HFF-Myc (cell line): ENCODE measurements at regions not wholly inside any gene's neighbourhood (a gene's known extent, or its start where the extent isn't known, plus 50 kb on each side); places are given as distances from the start of the nearest gene placed in this dataset.
A peak's percentile ranks its signal among the peaks of the same experiment; 100 is the strongest.
"Not testable (repeated sequence)": the region's sequence is repeated elsewhere in the genome, so short reads cannot be mapped to it uniquely, and the experiment has no call there.

ENCODE experiments used
- DNase-seq: peaks from one replicate; pipeline ENCODE4 v3.0.0-alpha.2; 2011; ENCODE audit warnings: low read depth; ENCODE audit errors: extremely low read depth
- H3K4me3 ChIP-seq: replicated peaks from 2 replicates; pipeline ENCODE4 v1.5.1; 2011; ENCODE audit warnings: low read depth, mild to moderate bottlenecking, control low read depth, low read length
- TF ChIP-seq, protein P1 (sequence below): IDR thresholded peaks from 2 replicates; pipeline ENCODE4 v1.5.1; 2012; ENCODE audit warnings: mild to moderate bottlenecking, low read depth, low read length, control low read depth; ENCODE audit errors: missing control alignments

GRCh38 chr20:40952136-40952535 lies 76.5 kb upstream of the TOP1 start:
- H3K4me3 ChIP-seq, result no peak overlapping the region

GRCh38 chr20:40953416-40953815 lies 75.2 kb upstream of the TOP1 start:
- no peak for DNase-seq
- H3K4me3 ChIP-seq, result no peak overlapping the region
- TF ChIP-seq, protein P1, sequence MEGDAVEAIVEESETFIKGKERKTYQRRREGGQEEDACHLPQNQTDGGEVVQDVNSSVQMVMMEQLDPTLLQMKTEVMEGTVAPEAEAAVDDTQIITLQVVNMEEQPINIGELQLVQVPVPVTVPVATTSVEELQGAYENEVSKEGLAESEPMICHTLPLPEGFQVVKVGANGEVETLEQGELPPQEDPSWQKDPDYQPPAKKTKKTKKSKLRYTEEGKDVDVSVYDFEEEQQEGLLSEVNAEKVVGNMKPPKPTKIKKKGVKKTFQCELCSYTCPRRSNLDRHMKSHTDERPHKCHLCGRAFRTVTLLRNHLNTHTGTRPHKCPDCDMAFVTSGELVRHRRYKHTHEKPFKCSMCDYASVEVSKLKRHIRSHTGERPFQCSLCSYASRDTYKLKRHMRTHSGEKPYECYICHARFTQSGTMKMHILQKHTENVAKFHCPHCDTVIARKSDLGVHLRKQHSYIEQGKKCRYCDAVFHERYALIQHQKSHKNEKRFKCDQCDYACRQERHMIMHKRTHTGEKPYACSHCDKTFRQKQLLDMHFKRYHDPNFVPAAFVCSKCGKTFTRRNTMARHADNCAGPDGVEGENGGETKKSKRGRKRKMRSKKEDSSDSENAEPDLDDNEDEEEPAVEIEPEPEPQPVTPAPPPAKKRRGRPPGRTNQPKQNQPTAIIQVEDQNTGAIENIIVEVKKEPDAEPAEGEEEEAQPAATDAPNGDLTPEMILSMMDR, result no peak

More at GRCh38 chr20:40952136-40952535, 76.5 kb upstream of the TOP1 start:
- TF ChIP-seq, protein P1, result no peak
- DNase-seq, result no peak

DNA sequence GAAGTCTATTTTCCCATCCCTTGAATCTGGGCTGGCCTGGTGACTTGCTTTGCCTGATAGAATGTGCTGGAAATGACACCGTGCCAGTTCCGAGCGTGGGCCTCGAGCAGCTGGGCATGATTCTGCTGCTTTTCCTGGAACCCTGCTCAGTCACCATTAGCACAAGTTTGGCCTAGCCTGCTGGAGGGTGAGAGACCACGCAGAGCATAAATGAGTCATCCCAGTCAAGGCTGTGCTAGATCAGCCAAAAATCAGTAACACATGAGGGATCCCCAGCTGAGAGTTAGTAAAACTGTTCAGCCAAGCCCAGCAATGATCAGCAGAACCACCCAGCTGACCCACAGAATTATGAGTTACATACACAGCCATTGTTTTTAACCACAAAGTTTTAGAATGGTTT lies 74.8 kb upstream of the TOP1 start:
- peak; percentile 41 for DNase-seq
- TF ChIP-seq, protein P1, result no peak
- H3K4me3 ChIP-seq, result no peak overlapping the region

DNA sequence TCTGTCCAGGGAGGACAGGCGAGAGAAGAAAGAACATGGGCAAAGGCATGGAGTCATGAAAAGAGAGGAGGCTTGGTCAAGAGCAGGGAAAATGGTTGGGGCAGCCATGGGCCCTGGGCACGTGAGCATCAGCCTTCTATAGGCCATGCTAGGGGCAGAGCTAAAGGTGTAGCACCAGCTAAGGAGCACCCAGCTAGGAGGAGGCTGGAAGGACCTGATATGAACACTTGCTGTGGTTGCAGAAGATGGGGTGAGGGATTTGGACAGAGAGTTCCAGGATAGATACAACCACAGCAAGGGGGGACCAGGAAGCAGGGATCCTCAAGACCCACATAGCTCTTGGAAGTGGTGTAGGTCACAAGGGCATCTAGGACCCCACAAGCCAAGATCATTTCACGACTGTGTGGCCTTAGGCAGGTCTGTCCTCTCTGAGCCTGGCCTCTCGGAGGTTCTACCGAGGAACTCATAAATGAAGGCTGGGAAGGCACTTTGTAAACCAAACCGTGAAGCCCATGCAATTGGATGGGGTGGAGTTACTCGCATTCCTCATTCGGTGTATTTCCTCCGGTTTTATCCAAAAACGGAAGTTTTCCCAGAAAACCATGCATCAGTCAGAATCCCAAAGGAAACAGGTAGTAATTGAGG lies 74.0 kb upstream of the TOP1 start:
- DNase-seq, result no peak
- TF ChIP-seq, protein P1, result no peak
- no peak overlapping the region for H3K4me3 ChIP-seq

DNA sequence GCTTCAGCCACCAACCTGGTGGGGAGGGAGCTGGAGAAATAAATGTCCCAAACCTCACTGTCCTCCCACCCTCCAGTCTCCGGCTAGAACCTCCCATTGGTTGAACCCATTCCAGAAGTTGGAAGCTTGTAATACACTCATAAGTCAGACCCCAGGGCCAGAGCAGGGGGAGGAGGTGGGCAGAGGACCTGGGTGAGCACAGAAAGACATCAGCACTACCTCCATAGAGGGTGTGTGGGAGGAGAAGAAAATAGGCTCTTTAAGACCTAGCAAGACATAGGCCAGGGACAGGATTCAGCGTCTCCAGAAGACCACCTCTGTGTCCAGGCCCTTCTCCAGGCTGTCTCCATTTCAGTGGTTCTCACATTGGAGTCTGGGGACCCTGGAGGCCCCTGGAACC lies 73.3 kb upstream of the TOP1 start:
- no peak for DNase-seq
- TF ChIP-seq, protein P1, result no peak
- H3K4me3 ChIP-seq, result no peak overlapping the region

- not testable (repeated sequence) for H3K4me3 ChIP-seq, DNase-seq
Measured at GRCh38 chr20:40955826-40956225, 72.8 kb upstream of the TOP1 start.

DNA sequence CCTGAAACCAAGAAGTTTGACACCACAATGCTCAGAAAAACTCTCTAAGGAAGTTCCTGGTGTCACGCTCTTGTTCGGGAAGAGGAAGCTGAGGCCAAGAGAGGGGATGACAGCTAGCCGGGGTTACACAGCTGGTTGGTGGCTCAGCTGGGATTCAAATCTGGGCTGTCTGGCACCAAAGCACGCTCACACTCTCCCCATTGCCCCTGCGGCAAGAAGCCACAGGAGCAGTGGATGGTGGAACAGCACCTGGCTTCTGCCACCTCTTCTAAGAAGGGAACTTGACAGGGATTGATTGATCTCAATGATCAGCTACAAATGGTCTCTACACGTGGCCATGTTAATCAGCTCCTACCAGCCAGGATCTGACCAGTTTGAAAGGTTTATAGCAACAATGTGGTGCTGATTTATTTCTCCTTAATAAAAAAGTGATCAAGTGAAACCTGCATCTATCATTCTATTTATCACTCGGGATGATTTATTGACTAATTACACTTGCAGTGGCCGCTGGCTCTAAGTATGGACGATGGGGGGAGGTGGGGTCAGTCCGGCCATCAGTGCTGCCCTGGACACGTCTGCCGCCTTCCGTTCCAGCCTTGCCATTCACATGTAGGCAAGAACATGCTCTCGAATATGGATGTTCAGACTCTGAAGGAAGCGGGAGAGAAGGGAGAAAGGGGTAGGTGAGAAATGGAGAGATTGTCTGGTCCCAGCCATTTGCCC lies 71.9 kb upstream of the TOP1 start:
- DNase-seq, result no peak
- TF ChIP-seq, protein P1, result no peak
- no peak overlapping the region for H3K4me3 ChIP-seq
